ENCODE measurements at regions not wholly inside any gene's neighbourhood (a gene's known extent, or its start where the extent isn't known, plus 50 kb on each side); places are given as distances from the start of the nearest gene placed in this dataset.

GRCh38 chr1:112337028-112337531 is 58.9 kb upstream of the CTTNBP2NL start:
- TF ChIP-seq CTCF (conservative IDR thresholded peaks at IDR 0.05), result peak; percentile 78
- no peak overlapping the region for H3K27ac ChIP-seq

GRCh38 chr1:112341986-112342385 is 54.0 kb upstream of the CTTNBP2NL start:
- TF ChIP-seq CTCF (conservative IDR thresholded peaks at IDR 0.05), result no peak
- H3K27ac ChIP-seq, result no peak overlapping the region

- no peak for TF ChIP-seq CTCF (conservative IDR thresholded peaks at IDR 0.05)
- H3K27ac ChIP-seq, result no peak overlapping the region
Measured at GRCh38 chr1:112342558-112342957, 53.5 kb upstream of the CTTNBP2NL start.

GRCh38 chr1:112344754-112345423 is 51.1 kb upstream of the CTTNBP2NL start:
- H3K27ac ChIP-seq, result no peak overlapping the region
- TF ChIP-seq CTCF (conservative IDR thresholded peaks at IDR 0.05), result no peak
